ENCODE measurements at regions not wholly inside any gene's neighbourhood (a gene's known extent, or its start where the extent isn't known, plus 50 kb on each side); places are given as distances from the start of the nearest gene placed in this dataset.

GRCh38 chr4:85170241-85170640 lies 203.8 kb upstream of the WDFY3 start:
- TF ChIP-seq EHF (CRISPR knock-in tag; IDR thresholded peaks at IDR 0.05), result no peak
- TF ChIP-seq ZNF302 (CRISPR knock-in tag; IDR thresholded peaks at IDR 0.05), result no peak
- TF ChIP-seq, protein P1, sequence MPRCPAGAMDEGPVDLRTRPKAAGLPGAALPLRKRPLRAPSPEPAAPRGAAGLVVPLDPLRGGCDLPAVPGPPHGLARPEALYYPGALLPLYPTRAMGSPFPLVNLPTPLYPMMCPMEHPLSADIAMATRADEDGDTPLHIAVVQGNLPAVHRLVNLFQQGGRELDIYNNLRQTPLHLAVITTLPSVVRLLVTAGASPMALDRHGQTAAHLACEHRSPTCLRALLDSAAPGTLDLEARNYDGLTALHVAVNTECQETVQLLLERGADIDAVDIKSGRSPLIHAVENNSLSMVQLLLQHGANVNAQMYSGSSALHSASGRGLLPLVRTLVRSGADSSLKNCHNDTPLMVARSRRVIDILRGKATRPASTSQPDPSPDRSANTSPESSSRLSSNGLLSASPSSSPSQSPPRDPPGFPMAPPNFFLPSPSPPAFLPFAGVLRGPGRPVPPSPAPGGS (IDR thresholded peaks at IDR 0.05), result no peak
- Histone ChIP-seq H3K27ac (no peak overlapping the region), H3K4me2 (no peak overlapping the region), H3K4me1 (no peaks in the 10 kb centered on the region; the same call in 2 of the 3 replicates), H3K4me3 (no peak overlapping the region), H3K9me3 (no peaks in the 10 kb centered on the region)
- FAIRE-seq (no peak), DNase-seq (ENCODE audit: low read depth in 1 of 2, low spot score in 1 of 2) (no peak), ATAC-seq (no peak)
- CTCF ChIA-PET, result no interaction called here
- POLR2A ChIA-PET, result no interaction called here

- POLR2A ChIA-PET, result no interaction called here
- H3K4me2 ChIP-seq, result no peak overlapping the region
- H3K27ac ChIP-seq, result no peak overlapping the region
- H3K9me3 ChIP-seq, result no peaks in the 10 kb centered on the region
- ATAC-seq (no peak), FAIRE-seq (no peak), DNase-seq (ENCODE audit: low read depth in 1 of 2, low spot score in 1 of 2) (no peak)
- CTCF ChIA-PET, result no interaction called here
- H3K4me3 ChIP-seq, result no peak overlapping the region
- 81% methylated on average over 1 of the region's 1 CpG for WGBS (ENCODE audit: missing lambda C conversion rate)
- no peak for TF ChIP-seq HOXA7 (CRISPR knock-in tag; IDR thresholded peaks at IDR 0.05)
- no peak for TF ChIP-seq CEBPB (IDR thresholded peaks at IDR 0.05)
- no peak for TF ChIP-seq MAFK (IDR thresholded peaks at IDR 0.05; ENCODE audit: partially characterized antibody)
- no peak for TF ChIP-seq ZFP36 (IDR thresholded peaks at IDR 0.05; ENCODE audit: borderline replicate concordance, partially characterized antibody)
- TF ChIP-seq JUNB (IDR thresholded peaks at IDR 0.05), result no peak
- no peak for TF ChIP-seq HOXB5 (CRISPR knock-in tag; IDR thresholded peaks at IDR 0.05)
- TF ChIP-seq ZNF302 (CRISPR knock-in tag; IDR thresholded peaks at IDR 0.05), result no peak
- TF ChIP-seq, protein P1 (IDR thresholded peaks at IDR 0.05), result no peak
- no peak for TF ChIP-seq POLR2AphosphoS2 (conservative IDR thresholded peaks at IDR 0.05; ENCODE audit: low read length)
- no peak for TF ChIP-seq MAZ (IDR thresholded peaks at IDR 0.05; ENCODE audit: borderline replicate concordance, low read depth, low read length)
- TF ChIP-seq RFX5 (IDR thresholded peaks at IDR 0.05), result no peak
- no peak for TF ChIP-seq HEYL (CRISPR knock-in tag; IDR thresholded peaks at IDR 0.05)
- no peak for TF ChIP-seq CBX2 (IDR thresholded peaks at IDR 0.05; ENCODE audit: borderline replicate concordance, low read depth)
- TF ChIP-seq GATA3 (IDR thresholded peaks at IDR 0.05; ENCODE audit: borderline replicate concordance), result no peak
- no peak for TF ChIP-seq CBX8 (IDR thresholded peaks at IDR 0.05)
- H3K4me1 ChIP-seq, result no peaks in the 10 kb centered on the region
Measured at GRCh38 chr4:85175190-85175589, 208.7 kb upstream of the WDFY3 start.

GRCh38 chr4:85177092-85177491 lies 210.6 kb upstream of the WDFY3 start:
- no peak overlapping the region for H3K27ac ChIP-seq
- no peak overlapping the region for H3K4me2 ChIP-seq
- TF ChIP-seq NR3C1 (IDR thresholded peaks at IDR 0.05) (no peak), RNF2 (IDR thresholded peaks at IDR 0.05; ENCODE audit: borderline replicate concordance, low read depth) (no peak), FOXS1 (CRISPR knock-in tag; IDR thresholded peaks at IDR 0.05) (no peak), FOSL2 (IDR thresholded peaks at IDR 0.05) (no peak), FOSL2 (CRISPR knock-in tag; IDR thresholded peaks at IDR 0.05) (no peak)
- H3K4me3 ChIP-seq, result no peak overlapping the region
- ChIA-PET POLR2A (no interaction called here), CTCF (no interaction called here)
- H3K9me3 ChIP-seq, result no peaks in the 10 kb centered on the region
- DNase-seq (ENCODE audit: low read depth in 1 of 2, low spot score in 1 of 2) (no peak), ATAC-seq (no peak), FAIRE-seq (no peak)
- no peaks in the 10 kb centered on the region for H3K4me1 ChIP-seq

- FAIRE-seq (no peak), DNase-seq (ENCODE audit: low read depth in 1 of 2, low spot score in 1 of 2) (no peak), ATAC-seq (no peak)
- ChIA-PET POLR2A (no interaction called here), CTCF (no interaction called here)
- H3K9me3 ChIP-seq, result no peaks in the 10 kb centered on the region
- no peak overlapping the region for H3K4me3 ChIP-seq
- H3K4me1 ChIP-seq, result no peaks in the 10 kb centered on the region
- no peak overlapping the region for H3K27ac ChIP-seq
- no peak overlapping the region for H3K4me2 ChIP-seq
- TF ChIP-seq RARB (CRISPR knock-in tag; IDR thresholded peaks at IDR 0.05) (no peak), SMC3 (IDR thresholded peaks at IDR 0.05) (no peak), ZC3H11A (IDR thresholded peaks at IDR 0.05) (no peak), CBX8 (IDR thresholded peaks at IDR 0.05) (no peak), PHF8 (IDR thresholded peaks at IDR 0.05; ENCODE audit: borderline replicate concordance, low read depth) (no peak), JUN (IDR thresholded peaks at IDR 0.05) (no peak), TP53 (CRISPR knock-in tag; IDR thresholded peaks at IDR 0.05) (no peak), HMGXB4 (CRISPR knock-in tag; IDR thresholded peaks at IDR 0.05; ENCODE audit: borderline replicate concordance) (no peak), JUNB (IDR thresholded peaks at IDR 0.05) (no peak), TFCP2L1 (CRISPR knock-in tag; IDR thresholded peaks at IDR 0.05) (no peak)
- TF ChIP-seq, protein P1 (IDR thresholded peaks at IDR 0.05), result no peak
- TF ChIP-seq, protein P2, sequence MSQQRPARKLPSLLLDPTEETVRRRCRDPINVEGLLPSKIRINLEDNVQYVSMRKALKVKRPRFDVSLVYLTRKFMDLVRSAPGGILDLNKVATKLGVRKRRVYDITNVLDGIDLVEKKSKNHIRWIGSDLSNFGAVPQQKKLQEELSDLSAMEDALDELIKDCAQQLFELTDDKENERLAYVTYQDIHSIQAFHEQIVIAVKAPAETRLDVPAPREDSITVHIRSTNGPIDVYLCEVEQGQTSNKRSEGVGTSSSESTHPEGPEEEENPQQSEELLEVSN (IDR thresholded peaks at IDR 0.05; ENCODE audit: borderline replicate concordance, low read depth), result no peak
Measured at GRCh38 chr4:85177679-85178078, 211.2 kb upstream of the WDFY3 start.
